Caco-2 (cell line): ENCODE measurements at regions not wholly inside any gene's neighbourhood (a gene's known extent, or its start where the extent isn't known, plus 50 kb on each side); places are given as distances from the start of the nearest gene placed in this dataset.

ENCODE experiments used
- BruUV-seq: library from RNA; stranded (reverse); fragments of 400-500 nt; replicated peaks from 2 replicates; lab custom pipeline; 2021; lab: Mats Ljungman, UMichigan
- CTCF ChIA-PET: fragments of 300-600 bp; sonication (Branson Sonifier 250); formaldehyde crosslinking; loops from one replicate; lab custom pipeline; 2022; ENCODE audit warnings: antibody characterized with exemption; lab: Charles Lee
- POLR2A ChIA-PET: fragments of 300-600 bp; sonication (Branson Sonifier 250); formaldehyde crosslinking; loops from one replicate; lab custom pipeline; 2022; ENCODE audit warnings: antibody characterized with exemption; lab: Charles Lee
- DNase-seq, 2 experiments: peaks; one replicate each; pipeline versions ENCODE4 v3.0.0 to v3.0.0-alpha.2; 2020 to 2022
- H3K27me3 ChIP-seq: replicated peaks from 2 replicates; pipeline ENCODE4 v1.6.0; 2011; ENCODE audit warnings: low read length; ENCODE audit not compliant: control insufficient read depth, insufficient read depth
- H3K36me3 ChIP-seq: 2 replicates; pipeline ENCODE4 v1.5.1; 2011; ENCODE audit warnings: low read length; ENCODE audit not compliant: control insufficient read depth, insufficient read depth
- H3K4me1 ChIP-seq: fragments of 250-450 bp; sonication (Bioruptor Pico); 2 replicates; pipeline ENCODE4 v1.5.1; 2020; ENCODE audit warnings: mild to moderate bottlenecking
- H3K4me3 ChIP-seq: 2 replicates; pipeline ENCODE4 v1.5.1; 2011; ENCODE audit warnings: low read depth, mild to moderate bottlenecking, control low read depth, low read length
- H3K9me3 ChIP-seq: fragments of 250-450 bp; sonication (Bioruptor Pico); 2 replicates; pipeline ENCODE4 v1.5.1; 2020; ENCODE audit warnings: mild to moderate bottlenecking, moderate library complexity
- H3K27ac Mint-ChIP-seq: one replicate; pipeline ENCODE4 v1.8.0; 2022; ENCODE audit warnings: mixed read lengths; ENCODE audit not compliant: unreplicated experiment
- H3K27me3 Mint-ChIP-seq: one replicate; pipeline ENCODE4 v1.8.0; 2022; ENCODE audit warnings: mixed read lengths; ENCODE audit not compliant: insufficient read depth, unreplicated experiment
- H3K36me3 Mint-ChIP-seq: one replicate; pipeline ENCODE4 v1.8.0; 2022; ENCODE audit warnings: mild to moderate bottlenecking, mixed read lengths; ENCODE audit not compliant: insufficient read depth, unreplicated experiment
- H3K4me1 Mint-ChIP-seq: one replicate; pipeline ENCODE4 v1.8.0; 2022; ENCODE audit warnings: low read depth, mixed read lengths; ENCODE audit not compliant: unreplicated experiment
- H3K4me3 Mint-ChIP-seq: one replicate; pipeline ENCODE4 v1.8.0; 2022; ENCODE audit warnings: mild to moderate bottlenecking, moderate library complexity, mixed read lengths; ENCODE audit not compliant: unreplicated experiment
- H3K9me3 Mint-ChIP-seq: one replicate; pipeline ENCODE4 v1.8.0; 2022; ENCODE audit warnings: mixed read lengths; ENCODE audit not compliant: unreplicated experiment
- intact Hi-C: fragments of 100-400 bp; cut with micrococcal nuclease; formaldehyde crosslinking; loops from one replicate; pipeline ENCODE4 v1.10.0; 2022; ENCODE audit not compliant: unreplicated experiment
- TF ChIP-seq, protein P1 (sequence below), 2 experiments: fragments of 200-600 bp in 1 of 2; IDR thresholded peaks; 1 replicate in 1 of 2; 2 replicates in 1 of 2; pipeline versions ENCODE4 v1.5.1 to v1.8.0; 2011 to 2022; ENCODE audit warnings: antibody characterized with exemption in 1 of 2, control low read depth in 1 of 2, inconsistent platforms in 1 of 2, low read depth in 1 of 2, low read length in 1 of 2, mild to moderate bottlenecking in 1 of 2, moderate library complexity in 1 of 2; ENCODE audit not compliant: insufficient read depth in 1 of 2, severe bottlenecking in 1 of 2, unreplicated experiment in 1 of 2

DNA sequence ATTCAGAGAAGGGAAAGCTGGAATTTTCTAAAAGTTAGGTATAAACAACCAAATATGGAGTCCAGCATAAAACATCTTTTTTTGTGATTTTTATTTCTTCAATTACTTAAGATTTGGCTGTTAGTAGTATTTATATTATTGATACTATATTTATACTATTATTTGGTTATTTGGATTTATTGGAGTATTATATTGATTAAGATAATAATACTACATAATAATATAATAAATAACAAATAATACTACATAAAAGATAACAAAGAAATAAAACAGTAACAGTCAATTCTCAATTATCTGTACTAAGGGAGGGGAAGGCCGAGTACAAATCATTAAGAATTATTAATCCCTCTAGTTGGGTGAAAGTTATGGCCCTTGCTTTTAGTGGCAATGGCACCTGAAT is 66.0 kb upstream of the IRF2 start:
- intact Hi-C loops, result no loop called here
- Histone ChIP-seq H3K4me1 (peaks cover 15% of the 10 kb centered on the region), H3K4me3 (no peak overlapping the region), H3K27me3 (no peaks in the 10 kb centered on the region), H3K9me3 (no peaks in the 10 kb centered on the region), H3K36me3 (no peaks in the 10 kb centered on the region)
- Mint-ChIP-seq H3K36me3 (peaks cover 10% of the 10 kb centered on the region), H3K4me3 (no peak overlapping the region), H3K27me3 (no peaks in the 10 kb centered on the region), H3K4me1 (peaks cover 14% of the 10 kb centered on the region), H3K27ac (no peak overlapping the region), H3K9me3 (no peaks in the 10 kb centered on the region)
- DNase-seq, result no peak
- CTCF ChIA-PET, result no interaction called here
- TF ChIP-seq, protein P1, sequence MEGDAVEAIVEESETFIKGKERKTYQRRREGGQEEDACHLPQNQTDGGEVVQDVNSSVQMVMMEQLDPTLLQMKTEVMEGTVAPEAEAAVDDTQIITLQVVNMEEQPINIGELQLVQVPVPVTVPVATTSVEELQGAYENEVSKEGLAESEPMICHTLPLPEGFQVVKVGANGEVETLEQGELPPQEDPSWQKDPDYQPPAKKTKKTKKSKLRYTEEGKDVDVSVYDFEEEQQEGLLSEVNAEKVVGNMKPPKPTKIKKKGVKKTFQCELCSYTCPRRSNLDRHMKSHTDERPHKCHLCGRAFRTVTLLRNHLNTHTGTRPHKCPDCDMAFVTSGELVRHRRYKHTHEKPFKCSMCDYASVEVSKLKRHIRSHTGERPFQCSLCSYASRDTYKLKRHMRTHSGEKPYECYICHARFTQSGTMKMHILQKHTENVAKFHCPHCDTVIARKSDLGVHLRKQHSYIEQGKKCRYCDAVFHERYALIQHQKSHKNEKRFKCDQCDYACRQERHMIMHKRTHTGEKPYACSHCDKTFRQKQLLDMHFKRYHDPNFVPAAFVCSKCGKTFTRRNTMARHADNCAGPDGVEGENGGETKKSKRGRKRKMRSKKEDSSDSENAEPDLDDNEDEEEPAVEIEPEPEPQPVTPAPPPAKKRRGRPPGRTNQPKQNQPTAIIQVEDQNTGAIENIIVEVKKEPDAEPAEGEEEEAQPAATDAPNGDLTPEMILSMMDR (IDR thresholded peaks at IDR 0.05; ENCODE audit: insufficient read depth in 1 of 2, low read depth in 1 of 2, low read length in 1 of 2, severe bottlenecking in 1 of 2, unreplicated experiment in 1 of 2), result no peak
- BruUV-seq, result no TSS peak
- POLR2A ChIA-PET, result no interaction called here

DNA sequence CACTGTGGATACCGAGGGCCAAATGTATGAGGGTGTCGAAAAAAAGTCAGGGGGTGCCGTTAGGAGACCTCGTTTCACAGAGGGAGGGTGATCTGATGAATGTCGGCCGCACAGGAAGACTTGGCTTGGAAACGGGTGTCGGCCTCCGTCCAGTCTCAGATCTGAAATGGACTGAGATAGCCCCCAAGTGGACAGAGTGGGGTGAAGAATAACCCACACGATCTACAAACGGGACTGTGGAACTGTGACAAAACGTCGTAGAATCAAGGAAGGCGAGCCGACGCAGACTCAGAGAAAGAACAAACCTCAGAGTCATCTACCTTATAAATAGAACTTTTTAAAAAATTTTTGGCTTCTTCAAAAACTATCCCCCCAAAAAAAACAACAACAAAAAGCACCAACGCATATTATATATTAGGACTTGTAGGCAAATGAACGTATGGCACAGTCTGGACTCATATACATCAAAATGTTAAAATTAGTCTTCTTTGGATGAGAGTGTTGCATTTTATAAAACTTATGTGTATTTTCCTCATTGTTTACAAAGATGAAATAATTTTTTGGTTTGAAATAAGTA is 63.8 kb upstream of the IRF2 start:
- BruUV-seq, result no TSS peak
- peaks cover 10% of the 10 kb centered on the region for H3K36me3 Mint-ChIP-seq
- intact Hi-C loops, result loop anchor here (1.0 to 5.0 kb wide), 4 partner anchors 109 to 274 kb away; partner anchors contain the start of genes CASP3 and PRIMPOL
- Histone ChIP-seq H3K36me3 (no peaks in the 10 kb centered on the region), H3K4me1 (peaks cover 16% of the 10 kb centered on the region), H3K27me3 (no peaks in the 10 kb centered on the region), H3K9me3 (no peaks in the 10 kb centered on the region), H3K4me3 (peak overlapping the region; percentile 39)
- CTCF ChIA-PET, result interaction anchor here (0.7 to 1.2 kb wide), 4 partner anchors 32 to 274 kb away, joined by 3 to 13 read pairs (median 6); no protein-coding TSS in a partner anchor
- peak overlapping the region; percentile 90 for H3K27ac Mint-ChIP-seq
- H3K27me3 Mint-ChIP-seq, result no peaks in the 10 kb centered on the region
- POLR2A ChIA-PET, result interaction anchor here (0.6 to 1.5 kb wide), 7 partner anchors 63 to 605 kb away, joined by 3 to 21 read pairs (median 4); partner anchors contain the start of genes CASP3, CENPU and IRF2
- TF ChIP-seq, protein P1 (IDR thresholded peaks at IDR 0.05; ENCODE audit: insufficient read depth in 1 of 2, low read depth in 1 of 2, low read length in 1 of 2, severe bottlenecking in 1 of 2, unreplicated experiment in 1 of 2), result peak; percentile 63 to 67
- H3K4me3 Mint-ChIP-seq, result peak overlapping the region; percentile 86
- H3K4me1 Mint-ChIP-seq, result peaks cover 23% of the 10 kb centered on the region
- no peaks in the 10 kb centered on the region for H3K9me3 Mint-ChIP-seq
- DNase-seq, result peak; percentile 83

DNA sequence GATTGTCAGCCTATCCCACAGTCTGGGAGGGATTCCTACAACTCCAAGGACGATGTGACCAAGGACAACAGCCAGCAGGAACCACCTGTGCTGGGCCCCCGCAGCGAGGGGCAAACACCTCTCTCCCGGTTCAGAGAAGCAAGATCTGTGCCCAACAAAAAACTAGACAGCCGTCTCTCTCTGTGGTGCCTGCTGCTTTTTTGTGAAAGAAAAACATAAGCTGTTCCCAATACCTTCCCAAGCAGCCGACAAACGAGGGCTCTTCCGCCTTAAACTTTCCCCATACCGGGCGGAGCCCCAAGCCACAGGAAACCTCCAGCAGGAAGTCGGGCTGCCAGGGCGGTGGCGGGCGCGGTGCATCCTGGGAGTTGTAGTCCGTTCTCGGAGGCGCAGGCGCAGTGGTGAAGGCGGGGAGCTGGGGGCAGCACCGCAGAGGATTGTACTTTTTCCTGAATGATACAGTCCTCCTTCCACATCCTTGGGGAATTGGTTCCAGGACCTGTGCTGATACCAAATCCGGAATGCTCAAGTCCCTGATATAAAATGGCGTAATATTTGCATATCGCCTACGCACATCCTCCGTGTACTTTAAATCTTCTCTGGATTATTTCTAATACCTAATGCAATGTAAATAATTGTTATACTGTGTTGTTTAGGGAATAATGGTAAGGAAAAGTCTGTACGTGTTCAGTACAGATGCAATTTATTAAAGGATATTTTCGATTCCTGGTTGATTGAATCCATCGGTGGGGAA is 63.1 kb upstream of the IRF2 start:
- no TSS peak for BruUV-seq
- Mint-ChIP-seq H3K27me3 (no peaks in the 10 kb centered on the region), H3K36me3 (peaks cover 10% of the 10 kb centered on the region), H3K27ac (peak overlapping the region; percentile 90), H3K4me3 (peak overlapping the region; percentile 86), H3K4me1 (peaks cover 23% of the 10 kb centered on the region), H3K9me3 (no peaks in the 10 kb centered on the region)
- Histone ChIP-seq H3K27me3 (no peaks in the 10 kb centered on the region), H3K4me3 (peak overlapping the region; percentile 39), H3K9me3 (no peaks in the 10 kb centered on the region), H3K36me3 (no peaks in the 10 kb centered on the region), H3K4me1 (peaks cover 16% of the 10 kb centered on the region)
- ChIA-PET POLR2A (interaction anchor here (0.6 to 1.5 kb wide), 9 partner anchors 63 to 605 kb away, joined by 3 to 21 read pairs (median 3); partner anchors contain the start of genes CASP3, CENPU and IRF2), CTCF (interaction anchor here (1.0 to 1.2 kb wide), 3 partner anchors 250 to 273 kb away, joined by 3 to 13 read pairs (median 10); no protein-coding TSS in a partner anchor)
- TF ChIP-seq, protein P1 (IDR thresholded peaks at IDR 0.05; ENCODE audit: insufficient read depth in 1 of 2, low read depth in 1 of 2, low read length in 1 of 2, severe bottlenecking in 1 of 2, unreplicated experiment in 1 of 2), result no peak
- peak; percentile 96 for DNase-seq
- intact Hi-C loops, result loop anchor here (1.0 to 5.0 kb wide), 5 partner anchors 63 to 273 kb away; partner anchors contain the start of genes CASP3, IRF2 and PRIMPOL
